SJCRH30 (cell line): ENCODE measurements at regions not wholly inside any gene's neighbourhood (a gene's known extent, or its start where the extent isn't known, plus 50 kb on each side); places are given as distances from the start of the nearest gene placed in this dataset.
A peak's percentile ranks its signal among the peaks of the same experiment; 100 is the strongest.

ENCODE experiments used
- DNase-seq, 2 experiments: peaks; one replicate each; pipeline ENCODE4 v3.0.0-alpha.2; 2015 to 2020
- H3K27ac ChIP-seq: fragments of 250-450 bp; sonication (Bioruptor Pico); 2 replicates; pipeline ENCODE4 v1.5.1; 2020; ENCODE audit warnings: mild to moderate bottlenecking, moderate library complexity
- H3K27me3 ChIP-seq: fragments of 250-450 bp; sonication (Bioruptor Pico); 2 replicates; pipeline ENCODE4 v1.5.1; 2020; ENCODE audit warnings: mild to moderate bottlenecking, moderate library complexity
- H3K36me3 ChIP-seq: fragments of 250-450 bp; sonication (Bioruptor Pico); 2 replicates; pipeline ENCODE4 v1.5.1; 2020; ENCODE audit warnings: mild to moderate bottlenecking, moderate library complexity
- H3K4me1 ChIP-seq: fragments of 250-450 bp; sonication (Bioruptor Pico); 2 replicates; pipeline ENCODE4 v1.5.1; 2020; ENCODE audit warnings: mild to moderate bottlenecking, moderate library complexity
- H3K4me3 ChIP-seq: fragments of 250-450 bp; sonication (Bioruptor Pico); 2 replicates; pipeline ENCODE4 v1.5.1; 2020; ENCODE audit warnings: mild to moderate bottlenecking, moderate library complexity
- H3K9me3 ChIP-seq: fragments of 250-450 bp; sonication (Bioruptor Pico); replicated peaks from 2 replicates; pipeline ENCODE4 v1.5.1; 2020; ENCODE audit warnings: mild to moderate bottlenecking, moderate library complexity

DNA sequence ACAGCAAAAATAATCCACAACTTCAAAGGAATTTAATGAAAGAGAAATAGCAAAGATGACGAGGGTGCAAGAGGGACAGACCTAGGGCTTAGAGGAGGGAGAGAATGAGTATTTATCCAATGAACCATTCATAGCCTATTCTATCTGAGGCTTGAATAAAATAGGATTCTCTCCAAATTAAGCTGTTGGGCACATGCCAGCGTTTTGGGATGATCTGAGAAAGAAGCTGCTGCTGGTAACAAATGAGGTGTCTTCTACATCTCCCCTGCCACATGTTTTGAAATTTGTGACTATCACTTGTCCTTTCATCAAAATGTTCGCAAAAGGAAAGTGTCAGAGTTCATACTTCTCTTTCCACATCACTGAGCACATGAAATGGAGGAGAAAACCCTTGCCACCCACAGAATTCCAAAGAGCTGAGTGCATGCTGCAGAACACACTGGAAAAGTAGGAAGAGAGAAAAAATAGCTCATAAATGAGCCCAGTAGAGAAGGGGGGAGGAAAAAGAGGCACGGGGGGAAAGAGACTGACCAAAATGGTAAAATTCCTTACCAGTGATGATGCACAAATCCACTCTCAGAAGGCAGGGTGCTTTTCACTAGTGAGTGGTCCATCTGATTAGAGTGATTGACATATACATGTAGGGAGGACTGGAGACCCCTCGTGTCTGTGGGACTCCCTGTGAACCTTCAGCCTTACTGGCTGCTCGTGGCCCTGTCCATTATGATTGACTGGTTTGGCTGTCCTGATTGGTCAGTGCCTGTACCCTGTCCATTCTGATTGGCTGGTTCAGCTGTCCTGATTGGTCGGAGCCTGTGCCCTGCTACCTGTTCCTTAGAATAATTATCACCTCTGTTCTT, 180.5 kb downstream of the OGFRL1 start:
- H3K4me3 ChIP-seq = 0 out of 2 replicates have a peak overlapping the region, but pooled peaks have one; percentile 11

DNA sequence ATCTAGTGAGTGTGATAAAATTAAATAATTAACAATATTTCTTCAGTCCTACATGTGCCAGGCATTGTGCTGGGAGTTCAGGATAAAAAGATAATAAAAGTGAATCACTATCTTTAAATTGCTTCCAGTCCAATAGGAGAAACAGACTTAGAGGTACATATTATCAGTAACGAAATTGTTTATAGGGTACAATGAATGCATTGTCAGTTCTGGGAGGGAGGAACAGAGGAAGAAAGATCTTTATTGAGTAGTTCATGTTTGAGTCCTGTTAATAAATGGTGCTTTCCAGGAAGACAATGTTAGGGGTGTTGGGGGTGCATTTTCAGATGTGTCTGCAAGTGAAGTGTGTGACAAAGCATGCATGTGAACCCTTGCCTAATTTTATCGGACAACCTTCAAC, 183.1 kb downstream of the OGFRL1 start:
- Histone ChIP-seq H3K4me3 (no peak overlapping the region), H3K27ac (no peak overlapping the region), H3K9me3 (no peaks in the 10 kb centered on the region), H3K36me3 (no peaks in the 10 kb centered on the region), H3K27me3 (no peaks in the 10 kb centered on the region), H3K4me1 (0 out of 2 replicates have a peak, but pooled peaks cover 6% of the 10 kb centered on the region)
- DNase-seq = no peak

More for the DNA sequence above, 180.5 kb downstream of the OGFRL1 start:
- Histone ChIP-seq H3K27me3 (no peaks in the 10 kb centered on the region), H3K4me1 (0 out of 2 replicates have a peak, but pooled peaks cover 6% of the 10 kb centered on the region), H3K27ac (no peak overlapping the region), H3K9me3 (no peaks in the 10 kb centered on the region), H3K36me3 (no peaks in the 10 kb centered on the region)
- DNase-seq = peak; percentile 33 to 35

DNA sequence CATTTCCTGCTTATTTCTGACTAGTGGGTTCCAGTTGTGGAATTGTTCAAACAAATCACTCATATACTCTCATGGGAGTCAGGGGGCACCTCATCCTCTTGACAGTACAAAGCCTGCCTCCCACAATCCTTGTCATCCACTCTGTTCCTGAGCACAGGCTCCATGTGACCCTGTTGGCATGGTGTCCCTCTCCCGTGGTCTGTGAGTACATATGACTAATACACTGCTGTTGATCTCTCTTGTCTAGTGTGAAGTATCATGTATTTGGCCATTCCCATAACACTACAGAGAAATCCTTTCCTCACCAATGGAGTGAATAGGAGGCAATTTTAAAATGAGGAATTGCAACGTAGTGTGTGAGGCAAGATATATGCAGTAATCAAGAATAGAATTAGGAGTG, 185.3 kb downstream of the OGFRL1 start:
- Histone ChIP-seq H3K4me1 (peaks cover 14% of the 10 kb centered on the region), H3K27ac (no peak overlapping the region), H3K9me3 (no peaks in the 10 kb centered on the region), H3K4me3 (no peak overlapping the region), H3K36me3 (no peaks in the 10 kb centered on the region), H3K27me3 (no peaks in the 10 kb centered on the region)
- DNase-seq = peak; percentile 21 to 29

DNA sequence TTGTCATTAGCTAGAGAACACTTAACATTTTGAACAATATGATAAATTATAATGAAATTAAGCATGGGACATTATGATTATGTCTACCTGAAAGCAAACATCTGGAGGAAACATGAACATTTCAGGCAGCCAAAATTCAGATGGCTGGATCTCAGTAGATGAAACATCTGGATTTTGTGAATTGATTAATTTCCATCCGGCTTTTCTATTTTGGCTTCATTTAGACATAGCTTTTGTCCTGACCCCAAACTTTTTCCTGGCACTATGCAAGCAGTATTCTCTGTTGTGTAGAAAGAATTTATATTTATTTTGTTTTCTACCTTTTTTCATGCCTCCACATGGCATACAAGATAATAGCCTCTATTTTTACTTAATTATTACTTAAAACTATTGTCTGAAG, 186.3 kb downstream of the OGFRL1 start:
- Histone ChIP-seq H3K4me1 (peaks cover 18% of the 10 kb centered on the region), H3K9me3 (no peaks in the 10 kb centered on the region)
- DNase-seq = no peak

DNA sequence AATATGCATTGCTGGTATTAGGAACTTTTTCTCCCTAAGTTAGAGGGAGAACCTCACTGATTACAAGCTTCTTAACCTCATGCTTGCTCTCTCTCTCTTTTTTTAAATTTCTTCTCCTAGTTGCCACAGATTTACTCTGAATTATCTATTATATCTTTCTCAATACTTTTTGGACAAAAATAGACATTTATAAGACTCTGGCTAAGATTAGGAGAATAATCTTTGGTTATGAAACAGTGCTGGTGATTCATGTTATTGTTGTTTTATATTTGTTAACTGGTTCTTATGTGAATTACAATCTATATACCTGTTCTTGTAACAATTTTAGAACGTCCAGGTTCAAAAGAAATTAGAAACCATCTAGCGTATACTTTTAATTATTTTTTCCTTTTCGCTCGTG, 187.8 kb downstream of the OGFRL1 start:
- Histone ChIP-seq H3K36me3 (no peaks in the 10 kb centered on the region), H3K27ac (no peak overlapping the region), H3K27me3 (no peaks in the 10 kb centered on the region), H3K4me1 (peaks cover 18% of the 10 kb centered on the region), H3K9me3 (no peaks in the 10 kb centered on the region), H3K4me3 (no peak overlapping the region)
- DNase-seq = no peak

More for the DNA sequence above, 186.3 kb downstream of the OGFRL1 start:
- Histone ChIP-seq H3K4me3 (no peak overlapping the region), H3K27ac (no peak overlapping the region), H3K36me3 (no peaks in the 10 kb centered on the region), H3K27me3 (no peaks in the 10 kb centered on the region)

DNA sequence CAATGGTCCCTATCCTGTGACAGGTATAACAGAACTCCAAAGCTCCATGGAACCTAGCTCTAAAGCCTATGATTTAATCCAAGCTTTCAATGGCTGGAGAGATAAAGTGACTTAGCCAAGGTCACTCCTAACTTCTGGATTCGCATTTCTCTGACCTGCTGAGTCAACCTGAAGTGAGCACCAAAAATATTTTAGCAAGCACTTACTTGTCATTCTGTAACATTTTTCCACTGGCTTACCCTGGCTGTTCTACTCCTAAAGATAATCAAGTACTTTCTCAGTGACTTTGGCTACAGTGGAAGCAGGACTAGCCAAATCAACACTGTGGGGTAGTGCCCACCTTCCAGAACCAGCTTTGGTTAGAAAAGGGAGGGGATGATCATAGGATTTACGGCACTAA, 188.3 kb downstream of the OGFRL1 start:
- peaks cover 18% of the 10 kb centered on the region for H3K4me1 ChIP-seq
- DNase-seq = no peak
- no peaks in the 10 kb centered on the region for H3K9me3 ChIP-seq
- H3K27ac ChIP-seq = no peak overlapping the region
- no peak overlapping the region for H3K4me3 ChIP-seq
- no peaks in the 10 kb centered on the region for H3K27me3 ChIP-seq
- H3K36me3 ChIP-seq = no peaks in the 10 kb centered on the region

DNA sequence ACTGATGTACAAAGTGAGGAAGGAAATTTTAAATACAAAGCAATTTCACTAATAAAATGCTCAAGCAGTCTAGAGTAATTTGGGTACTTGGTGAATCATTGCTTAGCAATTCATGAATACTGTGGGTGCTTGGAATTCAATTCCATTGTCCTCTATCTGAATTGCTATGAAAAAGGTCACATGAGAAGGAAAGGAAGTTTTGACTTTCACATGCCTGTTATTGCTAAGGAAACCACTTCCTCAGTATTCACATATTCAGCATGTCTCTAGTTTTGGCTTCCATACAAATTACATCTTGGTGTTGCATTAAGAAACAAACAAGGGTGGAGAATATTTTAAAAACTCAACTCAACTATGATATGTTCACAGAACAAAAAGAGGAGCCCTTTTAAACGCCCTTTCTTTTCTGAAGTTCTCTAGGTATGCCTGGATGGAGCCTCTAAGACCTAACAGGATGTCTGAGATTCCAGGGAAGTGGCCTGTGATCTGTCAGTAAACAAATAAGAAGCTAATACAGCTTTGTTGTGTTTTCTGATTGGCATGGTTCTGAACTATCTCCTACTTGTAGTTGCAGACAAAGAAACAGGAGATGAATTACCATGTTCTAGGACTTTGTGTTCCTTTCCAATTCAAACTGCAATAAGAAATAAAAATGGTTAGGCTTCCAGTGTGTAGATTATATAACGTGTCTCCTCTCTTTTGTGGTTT, 190.4 kb downstream of the OGFRL1 start:
- Histone ChIP-seq H3K4me3 (no peak overlapping the region), H3K4me1 (peaks cover 18% of the 10 kb centered on the region), H3K36me3 (no peaks in the 10 kb centered on the region), H3K9me3 (no peaks in the 10 kb centered on the region), H3K27ac (peak overlapping the region; percentile 51), H3K27me3 (no peaks in the 10 kb centered on the region)
- DNase-seq = peak in 1 of 2 experiments; percentile 47

DNA sequence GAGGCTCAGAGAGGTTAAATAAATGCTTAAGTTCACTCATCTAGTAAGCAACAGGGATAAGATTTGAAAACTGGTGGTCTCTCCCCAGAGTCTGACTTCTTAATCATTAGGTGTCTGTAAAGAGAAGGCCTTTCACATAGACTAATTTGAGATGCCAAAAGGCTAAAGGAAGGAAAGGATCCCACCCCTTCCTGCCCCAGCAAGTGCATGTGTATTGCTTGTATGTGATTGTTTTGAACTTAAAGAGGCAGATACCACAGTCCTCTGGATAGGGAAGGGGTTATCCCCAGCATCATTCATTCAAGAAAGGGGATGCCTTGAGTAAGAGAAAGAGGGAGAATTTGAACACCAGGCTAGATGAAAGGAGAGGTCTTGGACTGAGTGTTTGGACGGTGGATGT, 192.0 kb downstream of the OGFRL1 start:
- Histone ChIP-seq H3K27me3 (no peaks in the 10 kb centered on the region), H3K4me3 (no peak overlapping the region), H3K36me3 (no peaks in the 10 kb centered on the region), H3K27ac (no peak overlapping the region), H3K4me1 (peaks cover 18% of the 10 kb centered on the region), H3K9me3 (no peaks in the 10 kb centered on the region)
- no peak for DNase-seq

DNA sequence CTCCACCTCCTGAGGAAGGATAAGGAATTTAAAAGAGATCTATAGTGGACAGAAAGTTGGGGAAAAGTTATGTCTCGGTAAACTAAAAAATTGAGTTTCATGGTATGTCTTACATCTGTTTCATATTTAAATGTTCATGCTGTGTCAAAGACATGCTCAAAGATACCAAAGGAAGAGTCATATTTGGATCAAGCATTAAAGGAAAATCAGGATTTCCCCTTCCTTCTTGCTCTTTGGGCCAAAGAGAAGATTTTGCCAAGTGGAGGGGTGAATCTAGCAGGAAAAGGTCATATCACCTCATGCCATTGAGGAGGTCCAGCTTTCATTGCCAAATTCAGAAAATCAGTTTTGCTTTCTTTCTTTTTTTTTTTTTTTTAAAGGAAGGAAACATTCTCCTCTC, 192.4 kb downstream of the OGFRL1 start:
- no peak overlapping the region for H3K27ac ChIP-seq
- no peaks in the 10 kb centered on the region for H3K36me3 ChIP-seq
- H3K27me3 ChIP-seq = no peaks in the 10 kb centered on the region
- no peak for DNase-seq
- H3K4me3 ChIP-seq = no peak overlapping the region
- H3K4me1 ChIP-seq = peaks cover 18% of the 10 kb centered on the region
- no peaks in the 10 kb centered on the region for H3K9me3 ChIP-seq

DNA sequence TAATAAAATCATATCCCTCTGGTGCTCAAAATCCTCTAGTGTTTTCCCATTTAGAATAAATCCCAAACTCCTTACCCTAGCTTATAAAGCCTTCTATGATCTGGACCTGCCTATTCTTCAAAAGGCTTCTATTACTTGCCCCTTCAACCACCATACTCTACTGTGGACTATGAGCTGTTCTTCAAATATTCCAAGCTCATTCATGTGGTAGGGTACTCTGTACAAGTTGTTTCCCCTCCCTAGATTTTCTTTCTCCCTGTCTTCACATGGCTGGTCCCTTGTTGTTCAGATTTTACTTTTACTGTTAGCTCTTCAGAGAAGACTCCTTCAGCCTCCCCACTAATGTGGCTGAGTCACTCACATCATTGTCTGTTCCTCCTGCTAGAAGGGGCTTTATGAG, 193.2 kb downstream of the OGFRL1 start:
- Histone ChIP-seq H3K36me3 (no peaks in the 10 kb centered on the region), H3K4me3 (no peak overlapping the region), H3K27me3 (no peaks in the 10 kb centered on the region), H3K9me3 (no peaks in the 10 kb centered on the region), H3K27ac (no peak overlapping the region), H3K4me1 (peaks cover 18% of the 10 kb centered on the region)
- DNase-seq = no peak

DNA sequence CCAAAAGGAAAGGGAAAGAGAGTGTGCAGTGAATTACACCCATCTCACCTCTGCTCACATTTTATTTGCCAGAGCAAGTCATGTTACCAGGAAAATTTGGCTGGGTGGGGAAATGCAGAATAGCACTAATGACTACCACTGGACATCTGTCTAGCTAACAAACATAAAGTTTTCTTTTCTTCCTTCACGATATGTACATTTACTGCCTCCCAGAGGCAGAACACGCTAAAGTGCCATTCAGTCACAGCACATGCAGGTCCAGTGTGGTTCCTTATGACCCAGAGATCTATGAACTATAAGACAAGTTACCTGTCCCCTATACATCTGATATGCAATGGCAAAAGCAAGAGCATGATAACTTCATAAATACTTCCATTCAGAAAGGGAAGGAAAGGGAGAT, 194.1 kb downstream of the OGFRL1 start:
- no peak for DNase-seq
- peaks cover 18% of the 10 kb centered on the region for H3K4me1 ChIP-seq
- H3K27me3 ChIP-seq = no peaks in the 10 kb centered on the region
- H3K27ac ChIP-seq = no peak overlapping the region
- H3K4me3 ChIP-seq = no peak overlapping the region
- H3K36me3 ChIP-seq = no peaks in the 10 kb centered on the region
- no peaks in the 10 kb centered on the region for H3K9me3 ChIP-seq

DNA sequence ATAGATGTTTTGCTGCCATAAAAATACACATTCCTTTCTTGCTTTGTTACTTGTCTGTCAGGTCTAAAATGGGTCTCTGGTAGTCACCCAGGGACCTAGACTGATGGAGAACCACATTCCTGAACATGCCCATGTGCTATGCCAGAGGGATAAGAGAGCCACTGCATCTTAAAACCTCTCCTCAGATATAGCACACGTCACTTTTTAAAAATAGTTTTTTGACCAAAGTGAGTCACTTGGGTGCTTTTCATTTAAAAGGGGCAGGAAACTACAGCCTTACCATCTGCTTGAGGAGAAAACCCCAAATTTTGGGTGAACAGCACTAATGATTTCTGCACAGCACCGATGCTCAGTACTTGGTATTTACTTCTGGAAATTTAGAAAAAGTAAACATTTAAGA, 197.8 kb downstream of the OGFRL1 start:
- H3K9me3 ChIP-seq = no peaks in the 10 kb centered on the region
- peaks cover 34% of the 10 kb centered on the region for H3K4me1 ChIP-seq
- DNase-seq = no peak
- no peaks in the 10 kb centered on the region for H3K36me3 ChIP-seq
- H3K4me3 ChIP-seq = no peak overlapping the region
- H3K27ac ChIP-seq = no peak overlapping the region
- no peaks in the 10 kb centered on the region for H3K27me3 ChIP-seq

DNA sequence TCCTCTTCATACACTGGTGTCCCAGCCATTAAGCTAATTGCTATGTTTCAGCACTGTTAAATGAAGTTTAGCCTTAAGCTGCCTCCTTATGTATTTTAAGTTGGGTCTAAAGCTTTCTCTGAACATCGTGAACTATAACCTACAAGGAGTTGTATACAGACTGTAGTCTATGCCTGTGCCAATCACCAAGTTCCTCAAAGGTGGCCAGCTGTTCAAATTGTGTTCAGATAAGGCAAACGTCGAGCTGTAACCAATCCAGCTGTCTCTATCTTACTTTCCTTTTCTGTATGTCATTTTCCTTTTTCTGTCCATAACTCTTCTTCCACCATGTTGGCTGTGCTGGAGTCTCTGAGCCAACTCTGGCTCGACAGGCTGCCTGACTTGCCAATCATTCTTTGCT, 199.6 kb downstream of the OGFRL1 start:
- H3K36me3 ChIP-seq = no peaks in the 10 kb centered on the region
- H3K9me3 ChIP-seq = no peaks in the 10 kb centered on the region
- no peak overlapping the region for H3K4me3 ChIP-seq
- H3K27me3 ChIP-seq = no peaks in the 10 kb centered on the region
- peak; percentile 32 to 52 for DNase-seq
- 0 out of 2 replicates have a peak overlapping the region, but pooled peaks have one; percentile 1 for H3K27ac ChIP-seq
- peaks cover 38% of the 10 kb centered on the region for H3K4me1 ChIP-seq

DNA sequence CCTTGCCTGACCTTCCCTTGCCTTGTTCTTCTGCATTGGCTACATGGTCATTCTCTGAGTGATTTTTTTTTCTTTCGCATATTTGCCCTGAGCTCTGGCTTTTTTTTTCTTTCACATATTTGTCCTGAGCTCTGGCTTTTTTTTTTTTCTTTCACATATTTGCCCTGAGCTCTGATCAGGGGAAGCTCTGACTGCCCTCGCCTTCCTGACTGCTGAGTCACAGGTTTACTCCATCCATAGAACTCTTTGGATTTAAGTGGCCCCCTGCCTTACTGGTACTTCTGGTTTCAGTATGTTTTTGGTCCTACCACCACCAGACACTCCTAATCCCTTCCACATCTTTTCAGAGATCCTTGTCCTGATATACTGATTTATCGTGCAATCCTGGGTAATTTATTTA, 201.1 kb downstream of the OGFRL1 start:
- Histone ChIP-seq H3K4me1 (peaks cover 38% of the 10 kb centered on the region), H3K9me3 (no peaks in the 10 kb centered on the region), H3K27me3 (no peaks in the 10 kb centered on the region), H3K4me3 (no peak overlapping the region), H3K27ac (peak overlapping the region; percentile 22; the same call in 1 of the 2 replicates), H3K36me3 (no peaks in the 10 kb centered on the region)
- DNase-seq = peak; percentile 55 to 65

DNA sequence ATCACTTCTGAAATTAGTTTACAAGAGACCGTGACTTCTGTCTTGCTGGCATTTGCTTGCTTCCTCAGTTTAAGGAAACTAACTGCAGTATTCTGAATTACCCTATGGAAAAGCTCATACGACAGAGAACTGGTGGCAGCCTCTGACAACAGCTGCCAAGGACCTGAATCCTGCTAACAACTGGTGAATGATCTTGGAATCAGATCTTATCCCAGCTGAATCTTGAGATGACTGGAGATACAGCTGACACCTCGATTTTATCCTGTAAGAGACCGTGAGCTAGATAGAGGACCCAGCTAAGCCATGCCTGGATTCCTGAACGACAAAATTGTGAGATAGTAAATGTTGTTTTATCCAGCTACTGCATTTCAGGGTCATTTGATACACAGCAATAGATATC, 202.3 kb downstream of the OGFRL1 start:
- peak overlapping the region; percentile 22 for H3K27ac ChIP-seq
- H3K36me3 ChIP-seq = no peaks in the 10 kb centered on the region
- peak; percentile 47 to 77 for DNase-seq
- peaks cover 44% of the 10 kb centered on the region for H3K4me1 ChIP-seq
- no peak overlapping the region for H3K4me3 ChIP-seq
- no peaks in the 10 kb centered on the region for H3K27me3 ChIP-seq
- H3K9me3 ChIP-seq = no peaks in the 10 kb centered on the region
